ENCODE measurements at regions not wholly inside any gene's neighbourhood (a gene's known extent, or its start where the extent isn't known, plus 50 kb on each side); places are given as distances from the start of the nearest gene placed in this dataset.

GRCh38 chr1:29469457-29469856, 233.1 kb downstream of the PTPRU start:
- no peaks in the 10 kb centered on the region for H3K9me2 ChIP-seq (replicated peaks; ENCODE audit: control insufficient read depth, low read length)
- no peak overlapping the region for H3K4me3 ChIP-seq (ENCODE audit: low read length)
- H4K20me1 ChIP-seq (ENCODE audit: control insufficient read depth, insufficient read depth, low read depth, low read length): no peaks in the 10 kb centered on the region
- H3K9me3 ChIP-seq (ENCODE audit: control insufficient read depth, insufficient read depth, low read length): no peaks in the 10 kb centered on the region
- no peak overlapping the region for H3K27ac ChIP-seq (ENCODE audit: low read depth, low read length)
- H3F3A ChIP-seq (ENCODE audit: control insufficient read depth, insufficient read depth): no peaks in the 10 kb centered on the region
- no peak overlapping the region for H3K4me2 ChIP-seq (ENCODE audit: low read length)
- no peaks in the 10 kb centered on the region for H3K79me2 ChIP-seq (ENCODE audit: control insufficient read depth, low read length)
- TF ChIP-seq CTCF (IDR thresholded peaks at IDR 0.05; ENCODE audit: low read depth, low read length, poor library complexity, severe bottlenecking) (no peak), EZH2phosphoT487 (IDR thresholded peaks at IDR 0.05; ENCODE audit: borderline replicate concordance, low read length) (no peak)
- no peaks in the 10 kb centered on the region for H3K4me1 ChIP-seq (ENCODE audit: control insufficient read depth, low read length)
- H3K27me3 ChIP-seq (ENCODE audit: control insufficient read depth, low read length): peaks cover 8% of the 10 kb centered on the region
- no peaks in the 10 kb centered on the region for H3K36me3 ChIP-seq (ENCODE audit: control insufficient read depth, low read length)

- no peaks in the 10 kb centered on the region for H3K9me3 ChIP-seq (ENCODE audit: control insufficient read depth, insufficient read depth, low read length)
- 0 out of 2 replicates have a peak, but pooled peaks cover 4% of the 10 kb centered on the region for H3K27me3 ChIP-seq (ENCODE audit: control insufficient read depth, low read length)
- no peak overlapping the region for H3K4me3 ChIP-seq (ENCODE audit: low read length)
- H3K9me2 ChIP-seq (replicated peaks; ENCODE audit: control insufficient read depth, low read length): no peaks in the 10 kb centered on the region
- no peaks in the 10 kb centered on the region for H4K20me1 ChIP-seq (ENCODE audit: control insufficient read depth, insufficient read depth, low read depth, low read length)
- no peaks in the 10 kb centered on the region for H3F3A ChIP-seq (ENCODE audit: control insufficient read depth, insufficient read depth)
- H3K36me3 ChIP-seq (ENCODE audit: control insufficient read depth, low read length): no peaks in the 10 kb centered on the region
- H3K4me2 ChIP-seq (ENCODE audit: low read length): no peak overlapping the region
- TF ChIP-seq EZH2phosphoT487 (IDR thresholded peaks at IDR 0.05; ENCODE audit: borderline replicate concordance, low read length) (no peak), CTCF (IDR thresholded peaks at IDR 0.05; ENCODE audit: low read depth, low read length, poor library complexity, severe bottlenecking) (no peak)
- no peaks in the 10 kb centered on the region for H3K4me1 ChIP-seq (ENCODE audit: control insufficient read depth, low read length)
- H3K79me2 ChIP-seq (ENCODE audit: control insufficient read depth, low read length): no peaks in the 10 kb centered on the region
- no peak overlapping the region for H3K27ac ChIP-seq (ENCODE audit: low read depth, low read length)
Observed at GRCh38 chr1:29467989-29468900, 231.9 kb downstream of the PTPRU start.

GRCh38 chr1:29466258-29466657, 229.9 kb downstream of the PTPRU start:
- no peaks in the 10 kb centered on the region for H3K27me3 ChIP-seq (ENCODE audit: control insufficient read depth, low read length)
- H3K36me3 ChIP-seq (ENCODE audit: control insufficient read depth, low read length): no peaks in the 10 kb centered on the region
- no peaks in the 10 kb centered on the region for H3K4me1 ChIP-seq (ENCODE audit: control insufficient read depth, low read length)
- H3F3A ChIP-seq (ENCODE audit: control insufficient read depth, insufficient read depth): no peaks in the 10 kb centered on the region
- H3K9me2 ChIP-seq (replicated peaks; ENCODE audit: control insufficient read depth, low read length): no peaks in the 10 kb centered on the region
- H4K20me1 ChIP-seq (ENCODE audit: control insufficient read depth, insufficient read depth, low read depth, low read length): no peaks in the 10 kb centered on the region
- no peak overlapping the region for H3K27ac ChIP-seq (ENCODE audit: low read depth, low read length)
- no peak overlapping the region for H3K4me3 ChIP-seq (ENCODE audit: low read length)
- H3K9me3 ChIP-seq (ENCODE audit: control insufficient read depth, insufficient read depth, low read length): no peaks in the 10 kb centered on the region
- TF ChIP-seq CTCF (IDR thresholded peaks at IDR 0.05; ENCODE audit: low read depth, low read length, poor library complexity, severe bottlenecking) (no peak), EZH2phosphoT487 (IDR thresholded peaks at IDR 0.05; ENCODE audit: borderline replicate concordance, low read length) (no peak)
- H3K79me2 ChIP-seq (ENCODE audit: control insufficient read depth, low read length): no peaks in the 10 kb centered on the region
- no peak overlapping the region for H3K4me2 ChIP-seq (ENCODE audit: low read length)
